GM18868 (cell line): ENCODE measurements at regions not wholly inside any gene's neighbourhood (a gene's known extent, or its start where the extent isn't known, plus 50 kb on each side); places are given as distances from the start of the nearest gene placed in this dataset.
"Not testable (repeated sequence)": the region's sequence is repeated elsewhere in the genome, so short reads cannot be mapped to it uniquely, and the experiment has no call there.

Experiments used
- ATAC-seq: cut with Tn5 transposase; IDR thresholded peaks from one replicate; pipeline ENCODE4 v1.9.1; 2021; ENCODE audit warnings: mild to moderate bottlenecking, moderate library complexity; ENCODE audit not compliant: unreplicated experiment

DNA sequence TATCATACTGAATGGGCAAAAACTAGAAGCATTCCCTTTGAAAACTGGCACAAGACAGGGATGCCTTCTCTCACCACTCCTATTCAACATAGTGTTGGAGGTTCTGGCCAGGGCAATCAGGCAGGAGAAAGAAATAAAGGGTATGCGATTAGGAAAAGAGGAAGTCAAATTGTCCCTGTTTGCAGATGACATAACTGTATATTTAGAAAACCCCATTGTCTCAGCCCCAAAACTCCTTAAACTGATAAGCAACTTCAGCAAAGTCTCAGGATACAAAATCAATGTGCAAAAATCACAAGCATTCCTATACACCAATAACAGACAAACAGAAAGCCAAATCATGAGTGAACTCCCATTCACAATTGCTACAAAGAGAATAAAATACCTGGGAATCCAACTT is 52.5 kb upstream of the CCDC71L start:
- ATAC-seq: not testable (repeated sequence)

DNA sequence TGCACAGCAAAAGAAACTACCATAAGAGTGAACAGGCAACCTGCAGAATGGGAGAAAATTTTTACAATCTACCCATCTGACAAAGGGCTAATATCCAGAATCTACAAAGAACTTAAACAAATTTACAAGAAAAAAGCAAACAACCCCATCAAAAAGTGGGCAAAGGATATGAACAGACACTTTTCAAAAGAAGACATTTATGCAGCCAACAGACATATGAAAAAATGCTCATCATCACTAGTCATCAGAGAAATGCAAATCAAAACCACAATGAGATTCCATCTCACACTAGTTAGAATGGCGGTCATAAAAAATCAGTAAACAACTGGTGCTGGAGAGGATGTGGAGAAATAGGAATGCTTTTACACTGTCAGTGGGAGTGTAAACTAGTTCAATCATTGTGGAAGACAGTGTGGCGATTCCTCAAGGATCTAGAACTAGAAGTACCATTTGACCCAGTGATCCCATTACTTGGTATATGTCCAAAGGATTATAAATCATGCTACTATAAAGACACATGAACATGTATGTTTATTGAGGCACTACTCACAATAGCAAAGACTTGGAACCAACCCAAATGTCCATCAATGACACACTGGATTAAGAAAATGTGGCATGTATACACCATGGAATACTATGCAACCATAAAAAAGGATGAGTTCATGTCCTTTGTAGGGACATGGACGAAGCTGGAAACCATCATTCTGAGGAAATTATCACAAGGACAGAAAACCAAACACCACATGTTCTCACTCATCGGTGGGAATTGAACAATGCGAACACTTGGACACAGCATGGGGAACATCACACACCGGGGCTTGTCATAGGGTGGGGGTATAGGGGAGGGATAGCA is 53.9 kb upstream of the CCDC71L start:
- not testable (repeated sequence) for ATAC-seq

DNA sequence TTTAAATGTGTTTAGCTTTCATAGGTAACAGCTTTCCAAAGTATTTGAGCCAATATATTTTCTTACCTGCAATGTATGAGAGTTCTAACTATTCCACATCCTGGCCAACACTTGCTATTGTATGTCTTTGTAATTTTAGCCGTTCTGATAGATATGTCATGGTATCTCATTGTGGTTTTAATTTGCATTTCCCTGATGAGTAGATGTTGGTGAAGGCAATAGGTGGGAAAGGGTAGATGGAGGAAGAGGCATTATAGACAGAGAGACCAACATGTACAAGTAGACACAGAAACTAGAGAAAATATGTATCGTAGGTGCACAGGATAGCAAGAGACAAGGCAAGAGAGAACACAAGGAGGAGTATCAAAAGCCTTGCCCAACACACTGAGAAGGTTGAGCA is 54.8 kb upstream of the CCDC71L start:
- ATAC-seq: no peak

DNA sequence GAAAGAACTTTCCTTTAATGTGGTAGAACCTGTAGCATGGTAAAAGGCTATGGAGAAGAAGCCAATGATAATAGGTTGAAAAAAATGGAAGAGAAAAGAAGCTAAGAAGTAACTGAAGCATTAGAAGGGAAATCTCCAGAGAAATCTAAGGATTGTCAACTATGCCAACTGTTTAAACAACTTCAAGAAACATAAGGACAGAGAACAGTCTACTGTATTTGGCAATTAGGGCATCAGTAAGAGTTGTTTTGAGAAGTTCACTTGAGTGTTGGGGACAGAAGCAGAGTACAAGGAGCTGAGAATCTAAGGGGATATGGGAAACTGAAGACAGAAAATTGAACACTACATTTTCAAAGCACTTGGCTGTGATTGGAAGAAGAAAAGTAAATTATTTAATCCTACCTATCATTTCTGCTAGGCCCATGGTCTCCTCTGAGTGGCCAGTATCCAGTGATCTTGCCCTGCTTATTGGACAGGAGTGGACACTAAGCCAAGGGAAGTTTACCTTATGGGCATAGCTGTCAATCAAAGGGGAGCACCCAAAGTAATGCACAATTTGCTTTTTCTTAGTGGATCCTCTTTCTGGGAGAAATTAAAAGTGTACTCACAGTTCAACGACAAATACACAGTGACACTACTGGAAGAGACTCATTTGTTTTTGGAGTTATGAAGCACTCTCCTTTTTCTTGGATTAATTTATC is 56.4 kb upstream of the CCDC71L start:
- no peak for ATAC-seq

DNA sequence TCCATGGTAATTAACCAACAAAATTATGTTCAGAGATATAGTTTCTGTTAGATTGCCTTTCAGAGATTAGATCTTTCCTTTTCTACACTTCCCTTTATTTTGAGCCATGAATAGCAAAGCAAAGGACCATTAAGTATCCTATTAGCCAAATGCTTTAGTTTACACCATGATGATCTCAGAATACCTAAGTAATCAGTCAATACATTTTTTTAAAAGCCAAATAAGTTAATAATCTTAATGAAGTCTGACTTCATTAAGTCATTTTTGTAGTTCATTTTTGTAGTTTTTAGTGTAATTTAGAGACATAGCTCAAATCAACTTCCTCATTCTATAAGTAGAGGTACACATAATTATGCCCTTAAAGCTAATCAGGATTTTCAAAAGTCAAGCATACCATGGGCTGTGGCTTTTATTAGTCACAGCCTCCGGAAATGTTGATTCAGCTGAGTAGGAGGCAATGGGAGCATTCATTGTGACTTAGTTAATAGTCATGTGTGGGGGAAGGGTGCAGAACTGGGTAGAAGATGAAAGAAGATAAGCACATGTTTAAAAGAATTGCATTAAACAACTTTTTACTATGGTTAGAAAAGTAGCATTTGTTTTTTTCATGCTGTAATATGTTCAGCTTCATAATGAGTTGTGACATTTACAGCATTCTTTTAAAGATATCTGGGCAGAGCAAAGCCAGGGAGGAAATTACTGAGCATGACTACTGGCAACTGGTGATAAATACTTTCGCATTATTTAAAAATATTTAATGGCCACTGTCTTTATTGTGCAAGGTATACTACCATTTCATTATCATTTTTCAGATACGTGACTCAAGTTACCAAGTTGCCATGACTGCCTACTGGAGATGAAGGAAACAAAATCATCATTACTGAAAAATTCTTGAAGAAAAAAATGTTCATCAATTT is 57.3 kb upstream of the CCDC71L start:
- peak; percentile 81 for ATAC-seq

DNA sequence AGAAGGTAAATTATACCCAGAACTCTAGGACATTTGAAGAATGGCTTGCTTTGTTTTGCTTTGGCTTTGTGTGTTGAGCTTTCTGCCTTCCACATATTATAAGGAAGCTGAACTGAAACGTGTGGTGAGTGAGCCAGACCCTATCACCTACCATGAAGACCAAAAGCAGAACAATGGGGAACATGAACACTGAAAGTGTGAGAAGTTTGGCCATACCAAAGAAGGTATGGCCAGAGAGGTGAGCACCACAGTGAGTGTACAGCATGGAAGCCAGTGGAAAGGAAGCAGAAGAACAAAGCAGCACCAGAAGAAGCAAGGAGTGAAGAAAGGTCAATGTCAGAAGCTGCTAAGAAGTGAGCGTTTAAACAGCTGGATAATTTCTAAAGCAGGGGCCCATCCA is 59.7 kb upstream of the CCDC71L start:
- peak; percentile 66 for ATAC-seq

DNA sequence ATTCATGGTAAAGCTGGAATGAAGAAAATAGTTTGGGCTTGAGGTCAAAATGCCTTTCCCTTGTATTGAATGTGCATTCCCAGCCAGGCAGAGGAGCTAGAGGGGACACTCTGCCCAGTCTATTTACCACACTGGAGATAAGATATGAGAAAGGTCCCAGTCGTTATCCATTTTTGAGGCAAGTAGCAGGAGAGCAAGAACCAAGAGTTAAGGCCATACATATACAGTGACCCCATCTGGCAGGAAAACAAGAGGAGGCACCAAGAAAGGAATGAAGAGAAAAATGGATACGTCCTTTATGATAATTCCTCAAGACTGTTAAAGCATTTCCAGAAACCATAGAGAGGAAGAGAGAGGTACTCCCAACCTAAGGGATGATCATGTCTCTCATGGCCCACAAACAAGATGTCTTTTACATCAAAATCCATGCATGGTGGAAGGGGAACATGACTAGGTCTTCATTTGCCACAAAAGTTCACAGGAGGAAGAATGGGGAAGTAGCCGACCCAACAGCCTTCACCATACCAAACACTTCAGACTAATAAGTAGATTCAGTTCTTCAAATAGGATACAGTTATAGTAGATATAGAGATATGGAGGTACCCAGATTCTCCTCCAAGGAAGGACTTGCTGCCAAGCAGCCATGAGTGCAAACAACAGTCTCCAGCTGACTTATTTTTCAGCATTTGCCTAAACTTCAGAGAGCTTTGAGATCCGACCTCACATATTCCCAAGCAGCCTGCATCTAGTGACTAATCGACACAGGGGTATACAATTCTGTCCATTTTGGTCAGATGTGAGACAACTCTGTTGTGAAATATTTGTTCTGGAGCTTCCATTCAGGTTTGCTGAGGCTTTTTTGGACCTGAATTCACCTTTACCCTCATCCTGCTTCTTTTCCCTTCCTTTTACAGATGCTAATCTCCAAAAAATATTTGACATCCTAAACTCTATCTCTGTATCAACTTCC is 61.1 kb upstream of the CCDC71L start:
- ATAC-seq: no peak

DNA sequence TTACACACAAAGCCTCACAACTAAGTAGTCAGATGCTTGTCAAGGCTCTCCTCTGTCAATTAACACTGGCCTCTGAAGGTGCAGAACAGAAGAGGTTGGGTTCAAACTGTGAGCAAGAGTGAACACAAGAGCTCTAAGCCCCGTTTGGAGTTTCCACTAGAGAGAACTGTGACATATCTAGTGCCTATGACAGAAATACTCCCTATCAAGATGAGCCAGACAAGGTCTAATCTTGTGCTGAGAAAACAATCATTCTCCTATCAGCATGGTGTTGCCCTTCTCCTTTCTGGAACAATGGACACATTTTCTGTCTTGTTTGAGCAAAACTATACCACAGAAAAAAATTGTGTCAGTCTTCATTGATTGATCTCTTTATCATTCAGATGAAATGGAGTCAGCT is 62.4 kb upstream of the CCDC71L start:
- ATAC-seq: no peak

DNA sequence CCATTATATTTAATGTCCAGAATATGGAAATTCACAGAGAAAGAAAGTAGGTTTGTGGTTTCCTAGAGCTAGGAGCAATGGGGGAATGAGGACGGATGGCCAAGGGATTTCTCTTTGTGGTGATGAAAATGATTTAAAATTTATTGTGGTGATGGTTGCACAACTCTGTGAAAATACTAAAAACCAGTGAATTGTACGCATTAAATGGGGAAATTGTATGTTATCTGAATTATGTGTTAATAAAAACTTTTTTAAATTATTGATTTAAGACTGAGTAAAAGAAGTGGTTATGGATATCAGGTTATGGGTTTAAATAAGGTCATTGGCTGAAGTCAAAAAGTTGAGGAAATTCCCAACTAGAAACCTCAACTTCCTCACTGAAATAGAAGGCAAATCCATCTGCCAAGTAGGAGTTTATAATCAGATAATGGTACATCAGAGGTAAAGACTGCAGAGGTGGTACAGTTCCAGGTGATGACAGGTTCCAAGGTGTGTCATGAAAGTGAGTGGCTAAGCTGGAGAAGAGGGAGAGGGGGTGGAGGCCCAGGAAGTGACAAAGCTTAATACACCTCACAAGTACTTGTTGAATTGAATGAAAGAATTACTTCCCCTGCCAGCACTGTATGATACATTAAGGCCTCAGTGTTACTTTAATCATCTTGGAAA is 68.9 kb upstream of the CCDC71L start:
- ATAC-seq: no peak

DNA sequence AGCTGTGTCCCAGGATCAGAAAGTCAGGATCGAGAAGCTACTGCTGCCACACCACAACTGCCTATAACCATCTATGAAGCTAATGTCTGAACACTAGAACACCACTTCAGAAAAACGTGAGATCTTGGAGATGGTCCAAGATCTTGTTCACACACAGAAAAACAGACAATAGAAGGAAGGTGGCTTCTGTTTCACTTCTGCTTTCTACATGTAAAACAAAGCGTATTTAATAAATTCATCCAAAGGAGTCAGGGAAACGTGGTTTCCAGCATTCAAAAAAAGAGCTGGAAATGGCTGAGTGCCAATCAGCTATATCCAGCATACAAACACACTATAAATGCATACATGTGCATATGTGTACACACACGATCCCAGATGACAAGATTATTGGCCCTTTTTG is 70.2 kb upstream of the CCDC71L start:
- peak; percentile 93 for ATAC-seq

DNA sequence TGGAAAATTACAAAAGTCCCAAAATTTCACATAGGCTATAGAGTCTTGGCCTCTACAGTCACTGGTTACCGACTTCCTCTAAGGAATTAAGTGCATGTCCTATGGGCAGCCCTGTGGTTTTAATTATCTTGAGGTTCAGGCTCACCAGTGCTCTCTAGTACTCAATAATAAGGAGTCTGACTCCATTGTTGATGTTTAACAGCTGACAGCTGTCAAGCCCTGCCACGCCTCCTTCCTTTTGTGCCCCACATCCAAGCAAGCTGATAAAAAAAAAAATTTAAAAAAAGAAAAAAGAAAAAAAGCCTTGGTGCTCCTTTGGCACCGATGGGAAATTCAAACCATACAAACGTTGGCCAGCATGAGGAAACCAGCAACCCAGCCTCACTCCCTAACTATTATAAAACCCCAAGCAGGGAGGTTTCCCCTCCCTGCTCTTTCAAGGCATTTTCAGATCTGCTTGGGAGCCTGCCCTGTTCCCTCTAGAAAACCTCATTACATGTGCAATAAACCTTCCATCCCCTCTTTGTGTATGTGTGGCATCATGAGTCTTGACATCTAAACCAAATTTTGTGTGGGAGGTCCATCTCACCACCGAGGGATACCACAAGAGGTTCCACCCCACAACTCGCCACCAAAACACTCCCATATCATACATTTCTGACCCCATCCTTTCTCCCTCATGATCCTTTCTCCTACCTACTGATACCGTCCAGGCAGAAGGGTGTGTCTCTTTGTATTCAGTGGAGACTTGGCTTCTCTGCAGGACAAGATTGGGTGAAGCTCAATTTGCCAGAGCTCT is 70.9 kb upstream of the CCDC71L start:
- ATAC-seq: peak; percentile 23

DNA sequence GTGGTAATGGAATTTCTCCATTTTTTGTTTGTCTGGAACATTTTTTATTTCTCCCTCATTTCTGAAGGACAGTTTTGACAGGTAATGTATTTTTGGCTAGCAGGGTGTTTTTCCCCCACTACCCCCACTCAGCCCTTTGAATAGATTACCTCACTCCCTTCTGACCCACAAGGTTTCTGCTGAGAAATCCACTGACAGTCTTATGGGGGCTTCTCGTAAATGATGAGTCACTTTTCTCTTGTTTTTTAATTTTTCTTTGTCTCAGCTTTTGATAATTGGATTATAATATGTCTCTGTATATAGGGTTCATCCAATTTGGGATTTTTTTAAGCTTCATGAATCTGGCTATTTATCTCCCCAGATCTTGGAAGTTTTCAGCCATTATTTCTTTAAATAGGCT is 74.7 kb upstream of the CCDC71L start:
- ATAC-seq: no peak

DNA sequence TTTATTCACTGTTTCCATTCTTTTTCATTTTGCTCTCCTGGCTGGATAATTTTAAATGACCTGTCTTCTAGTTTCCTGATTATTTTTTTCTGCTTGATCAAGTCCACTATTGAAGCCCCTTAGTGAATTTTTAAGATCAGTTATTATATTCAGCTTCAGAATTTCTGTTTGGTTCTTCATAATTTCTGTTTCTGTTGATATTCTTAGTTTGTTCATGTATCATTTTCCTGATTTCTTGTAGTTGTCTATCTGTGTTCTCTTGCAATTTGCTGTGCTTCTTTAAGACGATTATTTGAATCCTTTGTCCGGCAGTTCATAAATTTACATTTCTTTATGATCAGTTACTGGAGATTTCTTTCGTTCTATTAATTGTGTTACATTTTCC is 75.2 kb upstream of the CCDC71L start:
- ATAC-seq: no peak

DNA sequence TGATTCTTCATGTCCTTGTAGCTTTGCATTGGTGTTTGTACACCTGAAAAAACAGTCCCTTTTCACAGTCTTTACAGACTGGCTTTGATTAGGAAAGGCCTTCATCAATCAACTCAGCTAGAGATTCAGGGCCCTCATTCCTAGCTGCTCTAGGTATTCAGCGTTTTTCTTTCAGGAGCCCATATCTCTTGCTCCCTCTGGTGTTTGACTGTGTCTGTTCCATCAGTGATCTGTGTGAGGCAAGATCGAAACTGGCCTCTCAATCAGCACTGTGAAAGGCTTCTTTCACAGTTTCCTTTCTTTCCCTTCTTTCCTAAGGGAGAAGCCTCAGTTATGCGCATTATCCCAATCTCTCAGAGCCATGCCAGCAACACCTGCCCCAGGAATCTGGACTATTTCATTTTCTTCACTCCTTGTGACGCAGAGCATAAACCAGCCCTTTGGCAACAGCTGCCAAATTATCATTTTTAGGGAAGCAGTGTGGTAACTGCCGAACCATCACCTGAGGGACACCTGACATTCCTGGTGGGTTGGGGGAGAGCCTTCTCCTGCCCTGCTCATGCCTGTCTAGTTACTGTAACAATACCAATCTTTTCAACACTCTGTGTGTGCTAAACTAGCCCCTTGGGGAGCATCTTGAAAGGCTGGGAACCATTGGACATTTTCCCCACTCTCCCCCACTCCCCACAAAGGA is 75.7 kb upstream of the CCDC71L start:
- peak; percentile 88 for ATAC-seq

DNA sequence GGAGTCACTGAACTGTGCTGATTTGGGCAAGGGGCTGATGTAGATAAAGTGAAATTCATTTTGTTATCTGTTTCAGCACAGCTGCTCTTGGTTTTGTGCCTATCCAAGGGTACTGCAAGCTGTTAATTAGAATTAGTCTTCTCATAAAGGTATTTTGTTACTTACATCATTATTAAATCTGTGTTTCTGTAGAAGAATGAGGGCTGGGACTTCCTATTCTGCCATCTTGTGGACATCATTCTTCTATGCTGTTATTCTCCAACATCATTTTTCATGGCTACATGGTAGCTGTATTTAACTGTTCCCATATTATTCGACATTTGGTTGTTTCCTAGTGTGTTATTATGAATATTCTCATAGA is 76.2 kb upstream of the CCDC71L start:
- ATAC-seq: peak; percentile 16

DNA sequence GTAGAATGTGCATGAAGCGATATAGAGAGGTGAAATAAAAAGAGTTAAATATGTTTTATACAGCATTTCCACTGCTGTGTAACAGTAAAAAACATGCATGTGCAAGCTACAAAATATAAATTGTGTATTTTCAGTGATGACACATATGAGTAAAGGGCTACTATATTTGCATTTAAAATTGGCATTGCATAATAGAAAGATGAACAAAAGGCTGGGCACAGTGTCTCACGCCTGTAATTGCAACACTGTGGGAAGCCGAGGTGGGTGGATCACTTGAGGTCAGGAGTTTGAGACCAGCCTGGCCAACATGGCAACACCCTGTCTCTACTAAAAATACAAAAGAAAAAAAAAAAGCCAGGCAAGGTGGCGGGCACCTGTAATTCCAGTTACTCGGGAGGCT is 79.8 kb upstream of the CCDC71L start:
- no peak for ATAC-seq

DNA sequence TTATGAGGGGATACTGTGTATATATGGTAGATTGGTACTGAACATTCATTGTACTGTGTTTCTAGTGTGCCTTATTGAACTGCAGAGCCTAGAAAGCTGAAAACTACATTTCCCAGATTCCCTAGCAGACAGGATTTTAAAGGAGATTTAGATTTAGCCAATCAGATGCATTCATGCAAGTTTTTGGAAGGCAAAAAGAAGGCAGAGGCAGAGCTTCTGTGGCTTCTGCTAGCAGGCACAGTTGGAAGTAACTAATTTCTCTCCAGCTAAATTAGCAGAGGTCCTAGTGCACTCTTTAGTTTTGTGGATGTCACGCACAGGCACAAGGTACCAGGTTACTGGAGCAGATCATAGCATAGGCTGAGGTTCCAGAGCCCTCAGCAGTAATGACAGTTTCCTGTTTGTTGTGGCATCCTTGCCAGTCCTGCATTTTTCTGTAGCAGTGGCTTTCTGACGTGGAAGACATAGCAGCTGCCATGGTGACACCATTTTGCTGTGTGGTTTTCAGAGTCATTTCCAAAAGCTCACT is 83.7 kb upstream of the CCDC71L start:
- ATAC-seq: no peak

DNA sequence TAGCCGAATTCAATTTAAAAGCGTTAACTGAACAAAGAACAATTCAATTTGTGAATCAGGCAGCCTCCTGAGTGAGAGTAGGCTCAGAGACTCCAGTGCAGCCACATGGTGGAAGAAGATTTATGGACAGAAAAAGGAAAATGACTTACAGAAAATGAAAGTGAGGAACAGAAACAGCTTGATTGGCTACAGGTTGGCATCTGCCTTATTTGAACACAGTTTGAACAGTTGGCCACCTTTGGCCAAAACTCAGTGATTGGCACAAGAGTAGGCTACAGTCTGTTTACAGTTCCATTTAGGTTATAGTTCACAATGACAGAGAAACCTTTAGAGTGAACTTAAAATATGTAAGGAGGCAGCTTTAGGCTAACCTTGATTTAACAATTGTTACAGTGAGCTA is 86.3 kb upstream of the CCDC71L start:
- not testable (repeated sequence) for ATAC-seq
